B cell (primary cell): ENCODE measurements at regions not wholly inside any gene's neighbourhood (a gene's known extent, or its start where the extent isn't known, plus 50 kb on each side); places are given as distances from the start of the nearest gene placed in this dataset.

ENCODE experiments used
- ATAC-seq: fragments of 200-7000 bp; cut with Tn5 transposase; one replicate; pipeline ENCODE4 v1.10.0; 2021; ENCODE audit warnings: low read depth, mild to moderate bottlenecking, moderate number of reproducible peaks, moderate library complexity
- CTCF ChIA-PET: fragments of 350-600 bp; sonication (Branson Sonifier 250); formaldehyde crosslinking; loops from one replicate; lab custom pipeline; 2021; ENCODE audit warnings: antibody characterized with exemption, inconsistent platforms; lab: Charles Lee
- POLR2A ChIA-PET: fragments of 350-600 bp; sonication (Branson Sonifier 250); formaldehyde crosslinking; loops from one replicate; lab custom pipeline; 2021; ENCODE audit warnings: antibody characterized with exemption; lab: Charles Lee
- DNase-seq: peaks from one replicate; pipeline ENCODE4 v3.0.0; 2013
- H2AFZ ChIP-seq: 2 replicates; pipeline ENCODE4 v1.6.1; 2012; ENCODE audit warnings: mild to moderate bottlenecking, low read depth, low read length; ENCODE audit not compliant: insufficient read depth, poor library complexity, severe bottlenecking
- H3K27ac ChIP-seq, 2 donors: 1 replicate in 1 of 2; 2 replicates in 1 of 2; pipeline ENCODE4 v1.5.1; 2012 to 2013; ENCODE audit warnings: low read length in 2 of 2, mild to moderate bottlenecking in 2 of 2, moderate library complexity in 1 of 2
- H3K27me3 ChIP-seq, 4 experiments: fragments of 200-600 bp in 1 of 4; sonication (generic) in 1 of 4; replicated peaks in 1 of 4; 1 replicate in 2 of 4; 2 replicates in 2 of 4; pipeline versions ENCODE4 v1.6.1 to v1.7.0; 2013 to 2016; ENCODE audit warnings: low read length in 3 of 4, mild to moderate bottlenecking in 2 of 4, mixed read lengths in 1 of 4, moderate library complexity in 1 of 4; ENCODE audit not compliant: insufficient read depth in 4 of 4, control insufficient read depth in 3 of 4; ENCODE audit errors: control extremely low read depth in 1 of 4
- H3K36me3 ChIP-seq, 2 experiments: replicated peaks in 1 of 2; 1 replicate in 1 of 2; 2 replicates in 1 of 2; pipeline versions ENCODE4 v1.6.1 to v1.7.1; 2013; ENCODE audit warnings: low read length in 1 of 2; ENCODE audit not compliant: insufficient read depth in 2 of 2, control insufficient read depth in 1 of 2; ENCODE audit errors: control extremely low read depth in 1 of 2, extremely low read depth in 1 of 2
- H3K4me1 ChIP-seq, 2 donors: fragments of 200-600 bp in 1 of 2; sonication (generic) in 1 of 2; 1 replicate in 1 of 2; 2 replicates in 1 of 2; pipeline versions ENCODE4 v1.5.1 to v1.6.1; 2013 to 2017; ENCODE audit warnings: low read length in 2 of 2; ENCODE audit not compliant: control insufficient read depth in 2 of 2, insufficient read depth in 2 of 2
- H3K4me2 ChIP-seq: replicated peaks from 2 replicates; pipeline ENCODE3; 2012; ENCODE audit warnings: mild to moderate bottlenecking, low read depth, low read length; ENCODE audit not compliant: poor library complexity, severe bottlenecking
- H3K4me3 ChIP-seq, 5 experiments: fragments of 200-600 bp in 1 of 5; sonication (generic) in 1 of 5; 1 replicate in 3 of 5; 2 replicates in 2 of 5; pipeline versions ENCODE4 v1.5.1 to v1.7.0; 2011 to 2016; ENCODE audit warnings: low read length in 4 of 5, mild to moderate bottlenecking in 4 of 5, low read depth in 2 of 5, control low read depth in 1 of 5, moderate library complexity in 1 of 5; ENCODE audit not compliant: insufficient read depth in 1 of 5; ENCODE audit errors: control extremely low read depth in 1 of 5, extremely low read depth in 1 of 5
- H3K79me2 ChIP-seq: fragments of 200-600 bp; sonication (generic); one replicate; pipeline ENCODE4 v1.6.0; 2016; ENCODE audit warnings: low read length; ENCODE audit not compliant: control insufficient read depth, insufficient read depth
- H3K9ac ChIP-seq: fragments of 200-600 bp; sonication (generic); 2 replicates; pipeline ENCODE4 v1.6.1; 2017; ENCODE audit warnings: mild to moderate bottlenecking, low read length, moderate library complexity
- H3K9me3 ChIP-seq, 3 donors: one replicate each; pipeline versions ENCODE4 v1.6.1 to v1.7.1; 2013; ENCODE audit warnings: low read length in 2 of 3; ENCODE audit not compliant: control insufficient read depth in 2 of 3, insufficient read depth in 1 of 3; ENCODE audit errors: control extremely low read depth in 1 of 3
- H4K20me1 ChIP-seq: 2 replicates; pipeline ENCODE4 v1.6.0; 2012; ENCODE audit warnings: mild to moderate bottlenecking, low read length; ENCODE audit not compliant: insufficient read depth, control insufficient read depth, poor library complexity, severe bottlenecking
- H3K27ac Mint-ChIP-seq: one replicate; pipeline ENCODE4 v1.8.0; 2021; ENCODE audit warnings: mixed read lengths
- H3K27me3 Mint-ChIP-seq: one replicate; pipeline ENCODE4 v1.8.0; 2021; ENCODE audit warnings: mixed read lengths
- H3K4me1 Mint-ChIP-seq: one replicate; pipeline ENCODE4 v1.8.0; 2021; ENCODE audit warnings: mixed read lengths
- H3K4me3 Mint-ChIP-seq: one replicate; pipeline ENCODE4 v1.8.0; 2021; ENCODE audit warnings: mixed read lengths
- H3K9me3 Mint-ChIP-seq: one replicate; pipeline ENCODE4 v1.8.0; 2022; ENCODE audit warnings: mixed read lengths; ENCODE audit not compliant: insufficient read depth
- EZH2 ChIP-seq: IDR thresholded peaks from 2 replicates; pipeline ENCODE4 v1.6.1; 2012; ENCODE audit warnings: borderline replicate concordance, low read depth, mild to moderate bottlenecking, moderate library complexity, low read length; ENCODE audit not compliant: insufficient read depth, poor library complexity, severe bottlenecking
- intact Hi-C: fragments of 100-400 bp; cut with micrococcal nuclease; formaldehyde crosslinking; loops from one replicate; pipeline ENCODE4 v1.10.0; 2022
- TF ChIP-seq, protein P1 (sequence below): fragments of 200-600 bp; IDR thresholded peaks from one replicate; pipeline ENCODE4 v1.8.0; 2022; ENCODE audit warnings: antibody characterized with exemption, mild to moderate bottlenecking

DNA sequence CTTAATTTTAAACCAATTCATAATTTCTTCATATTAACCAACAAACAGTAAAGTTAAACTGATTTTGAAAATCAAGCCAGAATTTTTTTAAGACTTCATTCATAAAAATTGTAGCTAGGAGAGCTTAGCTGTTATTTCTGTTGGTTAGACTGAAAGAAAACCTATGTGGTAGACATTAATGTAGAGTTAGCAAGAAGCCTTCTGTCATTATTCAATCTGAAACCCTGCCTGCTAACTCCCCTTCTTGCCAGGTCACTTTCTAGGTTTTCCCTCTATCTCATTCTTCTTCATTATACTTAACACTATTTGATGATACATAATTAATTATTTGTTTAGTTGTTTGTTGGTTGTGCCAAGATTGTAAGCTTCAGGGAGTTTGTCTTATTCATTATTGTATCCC, 304.3 kb upstream of the MEF2C start:
- Histone ChIP-seq H3K4me3 (no peak overlapping the region), H4K20me1 (no peaks in the 10 kb centered on the region), H3K9ac (no peak overlapping the region)

DNA sequence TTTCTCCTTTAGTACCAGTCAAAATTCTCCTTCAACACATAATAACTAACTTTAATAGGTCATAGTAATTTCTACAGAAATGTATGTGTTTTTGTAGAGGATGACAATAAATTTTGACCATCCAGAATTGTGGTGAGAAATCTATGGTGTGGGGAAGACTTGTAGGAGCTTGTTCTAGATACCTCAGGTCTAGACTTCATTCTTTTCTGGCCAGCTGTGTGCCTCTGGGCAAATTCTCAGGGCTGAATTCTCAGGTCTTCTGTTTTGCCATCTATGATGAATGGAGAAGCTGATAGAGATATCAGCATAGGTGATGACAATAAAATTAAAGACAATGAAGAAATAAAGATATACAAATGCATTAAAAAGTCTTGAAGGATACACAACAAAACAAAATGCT, 298.6 kb upstream of the MEF2C start:
- H3K4me1 Mint-ChIP-seq, result no peaks in the 10 kb centered on the region
- H3K27me3 Mint-ChIP-seq, result no peaks in the 10 kb centered on the region
- no peaks in the 10 kb centered on the region for H4K20me1 ChIP-seq
- intact Hi-C loops, result no loop called here
- H3K9ac ChIP-seq, result no peak overlapping the region
- TF ChIP-seq, protein P1, sequence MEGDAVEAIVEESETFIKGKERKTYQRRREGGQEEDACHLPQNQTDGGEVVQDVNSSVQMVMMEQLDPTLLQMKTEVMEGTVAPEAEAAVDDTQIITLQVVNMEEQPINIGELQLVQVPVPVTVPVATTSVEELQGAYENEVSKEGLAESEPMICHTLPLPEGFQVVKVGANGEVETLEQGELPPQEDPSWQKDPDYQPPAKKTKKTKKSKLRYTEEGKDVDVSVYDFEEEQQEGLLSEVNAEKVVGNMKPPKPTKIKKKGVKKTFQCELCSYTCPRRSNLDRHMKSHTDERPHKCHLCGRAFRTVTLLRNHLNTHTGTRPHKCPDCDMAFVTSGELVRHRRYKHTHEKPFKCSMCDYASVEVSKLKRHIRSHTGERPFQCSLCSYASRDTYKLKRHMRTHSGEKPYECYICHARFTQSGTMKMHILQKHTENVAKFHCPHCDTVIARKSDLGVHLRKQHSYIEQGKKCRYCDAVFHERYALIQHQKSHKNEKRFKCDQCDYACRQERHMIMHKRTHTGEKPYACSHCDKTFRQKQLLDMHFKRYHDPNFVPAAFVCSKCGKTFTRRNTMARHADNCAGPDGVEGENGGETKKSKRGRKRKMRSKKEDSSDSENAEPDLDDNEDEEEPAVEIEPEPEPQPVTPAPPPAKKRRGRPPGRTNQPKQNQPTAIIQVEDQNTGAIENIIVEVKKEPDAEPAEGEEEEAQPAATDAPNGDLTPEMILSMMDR, result no peak
- no peak for TF ChIP-seq EZH2
- DNase-seq (no peak), ATAC-seq (no peak)
- no peaks in the 10 kb centered on the region for H3K4me1 ChIP-seq
- no peak overlapping the region for H3K27ac Mint-ChIP-seq
- H3K79me2 ChIP-seq, result no peaks in the 10 kb centered on the region
- no peak overlapping the region for H3K27ac ChIP-seq
- no peaks in the 10 kb centered on the region for H3K9me3 ChIP-seq
- H2AFZ ChIP-seq, result no peak overlapping the region
- no peak overlapping the region for H3K4me3 ChIP-seq
- H3K36me3 ChIP-seq, result no peaks in the 10 kb centered on the region
- CTCF ChIA-PET, result no interaction called here
- H3K27me3 ChIP-seq, result no peaks in the 10 kb centered on the region
- H3K4me2 ChIP-seq, result no peak overlapping the region
- H3K9me3 Mint-ChIP-seq, result no peaks in the 10 kb centered on the region
- H3K4me3 Mint-ChIP-seq, result no peak overlapping the region
- POLR2A ChIA-PET, result no interaction called here

More for the DNA sequence above, 304.3 kb upstream of the MEF2C start:
- Histone ChIP-seq H3K79me2 (no peaks in the 10 kb centered on the region), H3K4me1 (no peaks in the 10 kb centered on the region), H3K36me3 (no peaks in the 10 kb centered on the region), H3K27ac (no peak overlapping the region), H3K4me2 (no peak overlapping the region), H3K27me3 (no peaks in the 10 kb centered on the region), H3K9me3 (no peaks in the 10 kb centered on the region), H2AFZ (no peak overlapping the region)
- H3K9me3 Mint-ChIP-seq, result peaks cover 3% of the 10 kb centered on the region
- CTCF ChIA-PET, result no interaction called here
- intact Hi-C loops, result no loop called here
- H3K27ac Mint-ChIP-seq, result no peak overlapping the region
- POLR2A ChIA-PET, result no interaction called here
- DNase-seq (no peak), ATAC-seq (no peak)
- no peak overlapping the region for H3K4me3 Mint-ChIP-seq
- no peaks in the 10 kb centered on the region for H3K27me3 Mint-ChIP-seq
- H3K4me1 Mint-ChIP-seq, result peaks cover 2% of the 10 kb centered on the region
- no peak for TF ChIP-seq EZH2
- TF ChIP-seq, protein P1, result no peak
